ENCODE measurements at regions not wholly inside any gene's neighbourhood (a gene's known extent, or its start where the extent isn't known, plus 50 kb on each side); places are given as distances from the start of the nearest gene placed in this dataset.

DNA sequence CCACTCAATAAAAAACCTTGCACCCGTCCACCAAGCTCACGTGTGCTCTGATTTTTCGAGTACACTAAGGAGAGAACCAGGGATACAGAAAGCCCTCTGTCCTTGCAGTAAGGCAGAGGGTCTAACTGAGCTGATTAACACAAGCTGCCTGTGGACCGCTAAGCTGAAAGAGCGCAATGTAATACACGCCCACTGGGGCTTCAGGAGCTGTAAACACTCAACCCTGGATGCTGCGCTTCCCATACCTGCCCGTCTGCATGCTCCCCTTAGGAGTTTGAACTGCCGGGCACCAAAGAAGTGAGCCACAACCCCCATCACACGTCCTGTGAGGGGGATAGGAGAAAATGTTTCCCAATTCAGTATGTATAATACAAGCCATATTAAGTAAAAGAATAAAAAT is 664.8 kb downstream of the PCDH18 start:
- H3K36me3 ChIP-seq = no peaks in the 10 kb centered on the region
- no peak overlapping the region for H3K27ac ChIP-seq
- 79 to 85% methylated on average over 10 of the region's 10 CpGs for WGBS, 2 donors
- no peaks in the 10 kb centered on the region for H3K27me3 ChIP-seq
- no peak for DNase-seq
- intact Hi-C loops (cut with DNase I) = no loop called here
- no peak overlapping the region for H3K4me3 ChIP-seq
- TF ChIP-seq, protein P1, sequence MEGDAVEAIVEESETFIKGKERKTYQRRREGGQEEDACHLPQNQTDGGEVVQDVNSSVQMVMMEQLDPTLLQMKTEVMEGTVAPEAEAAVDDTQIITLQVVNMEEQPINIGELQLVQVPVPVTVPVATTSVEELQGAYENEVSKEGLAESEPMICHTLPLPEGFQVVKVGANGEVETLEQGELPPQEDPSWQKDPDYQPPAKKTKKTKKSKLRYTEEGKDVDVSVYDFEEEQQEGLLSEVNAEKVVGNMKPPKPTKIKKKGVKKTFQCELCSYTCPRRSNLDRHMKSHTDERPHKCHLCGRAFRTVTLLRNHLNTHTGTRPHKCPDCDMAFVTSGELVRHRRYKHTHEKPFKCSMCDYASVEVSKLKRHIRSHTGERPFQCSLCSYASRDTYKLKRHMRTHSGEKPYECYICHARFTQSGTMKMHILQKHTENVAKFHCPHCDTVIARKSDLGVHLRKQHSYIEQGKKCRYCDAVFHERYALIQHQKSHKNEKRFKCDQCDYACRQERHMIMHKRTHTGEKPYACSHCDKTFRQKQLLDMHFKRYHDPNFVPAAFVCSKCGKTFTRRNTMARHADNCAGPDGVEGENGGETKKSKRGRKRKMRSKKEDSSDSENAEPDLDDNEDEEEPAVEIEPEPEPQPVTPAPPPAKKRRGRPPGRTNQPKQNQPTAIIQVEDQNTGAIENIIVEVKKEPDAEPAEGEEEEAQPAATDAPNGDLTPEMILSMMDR (IDR thresholded peaks at IDR 0.05) = no peak
- no peak for TF ChIP-seq EP300 (IDR thresholded peaks at IDR 0.05)
- no peak for TF ChIP-seq POLR2A (IDR thresholded peaks at IDR 0.05)
- TF ChIP-seq POLR2AphosphoS5 (IDR thresholded peaks at IDR 0.05) = no peak
- no peaks in the 10 kb centered on the region for H3K9me3 ChIP-seq
- H3K4me1 ChIP-seq = peaks cover 0 to 12% (median 0%) of the 10 kb centered on the region in 4 donors

- TF ChIP-seq POLR2AphosphoS5 (IDR thresholded peaks at IDR 0.05) = no peak
- TF ChIP-seq EP300 (IDR thresholded peaks at IDR 0.05) = no peak
- no peak for TF ChIP-seq POLR2A (IDR thresholded peaks at IDR 0.05)
- TF ChIP-seq, protein P1 (IDR thresholded peaks at IDR 0.05) = no peak
- no peaks in the 10 kb centered on the region for H3K9me3 ChIP-seq
These were observed 666.8 kb downstream of the PCDH18 start for GRCh38 chr4:136865526-136865925.

DNA sequence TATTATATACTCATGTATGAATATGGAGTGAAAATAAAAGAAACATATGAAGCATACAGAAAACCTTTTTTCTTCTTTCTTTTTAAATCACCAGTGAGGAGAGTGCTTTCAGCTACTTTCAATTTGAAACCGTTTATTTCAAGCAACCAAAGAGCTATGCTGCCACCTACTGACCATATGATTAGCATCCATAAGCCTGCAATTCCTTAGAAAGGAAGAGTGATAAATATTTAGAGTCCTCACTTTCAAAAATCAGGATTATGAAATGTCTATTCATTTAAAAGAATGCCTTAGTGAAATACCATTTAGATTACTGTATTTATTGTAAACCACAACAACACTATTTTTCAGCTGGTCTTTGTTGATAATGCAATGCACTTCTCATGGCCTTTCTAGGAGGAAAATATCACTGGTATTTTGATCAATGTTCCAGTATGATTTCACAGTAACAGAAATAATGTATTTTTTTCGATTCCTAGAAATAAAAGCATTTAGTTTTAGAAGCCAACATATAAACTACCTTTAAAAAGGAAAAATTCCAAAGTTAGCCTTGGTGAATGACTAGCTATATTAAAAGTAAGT is 667.6 kb downstream of the PCDH18 start:
- DNase-seq = no peak
- Histone ChIP-seq H3K27ac (no peak overlapping the region), H3K36me3 (no peaks in the 10 kb centered on the region), H3K27me3 (no peaks in the 10 kb centered on the region), H3K4me1 (peaks cover 0 to 12% (median 0%) of the 10 kb centered on the region in 4 donors), H3K4me3 (no peak overlapping the region), H3K9me3 (no peaks in the 10 kb centered on the region)
- intact Hi-C loops (cut with DNase I) = no loop called here
- 1 to 3% methylated on average over 2 of the region's 2 CpGs for WGBS, 2 donors
- TF ChIP-seq POLR2AphosphoS5 (IDR thresholded peaks at IDR 0.05) (no peak), EP300 (IDR thresholded peaks at IDR 0.05) (no peak), POLR2A (IDR thresholded peaks at IDR 0.05) (no peak)
- TF ChIP-seq, protein P1 (IDR thresholded peaks at IDR 0.05) = peak; percentile 22 to 66 (median 51)

More at GRCh38 chr4:136865526-136865925, 666.8 kb downstream of the PCDH18 start:
- Histone ChIP-seq H3K27ac (no peak overlapping the region), H3K4me3 (no peak overlapping the region), H3K36me3 (no peaks in the 10 kb centered on the region), H3K4me1 (peaks cover 0 to 12% (median 0%) of the 10 kb centered on the region in 4 donors), H3K27me3 (no peaks in the 10 kb centered on the region)
- intact Hi-C loops (cut with DNase I) = no loop called here
- WGBS, 2 donors = 69 to 79% methylated on average over 2 of the region's 2 CpGs
- DNase-seq = no peak

- Histone ChIP-seq H3K36me3 (no peaks in the 10 kb centered on the region), H3K4me1 (peaks cover 0 to 12% (median 0%) of the 10 kb centered on the region in 4 donors), H3K4me3 (no peak overlapping the region), H3K27ac (no peak overlapping the region), H3K27me3 (no peaks in the 10 kb centered on the region), H3K9me3 (no peaks in the 10 kb centered on the region)
- TF ChIP-seq POLR2AphosphoS5 (IDR thresholded peaks at IDR 0.05) (no peak), EP300 (IDR thresholded peaks at IDR 0.05) (no peak), POLR2A (IDR thresholded peaks at IDR 0.05) (no peak)
- TF ChIP-seq, protein P1 (IDR thresholded peaks at IDR 0.05) = no peak
- WGBS, 2 donors = 5 to 23% methylated on average over 1 of the region's 1 CpG
- intact Hi-C loops (cut with DNase I) = no loop called here
- DNase-seq = no peak
These were observed 668.5 kb downstream of the PCDH18 start for GRCh38 chr4:136863756-136864155.

GRCh38 chr4:136862653-136863052 is 669.6 kb downstream of the PCDH18 start:
- 70 to 83% methylated on average over 3 of the region's 3 CpGs for WGBS, 2 donors
- DNase-seq = no peak
- intact Hi-C loops (cut with DNase I) = no loop called here
- no peak for TF ChIP-seq EP300 (IDR thresholded peaks at IDR 0.05)
- TF ChIP-seq POLR2A (IDR thresholded peaks at IDR 0.05) = no peak
- no peak for TF ChIP-seq POLR2AphosphoS5 (IDR thresholded peaks at IDR 0.05)
- H3K4me3 ChIP-seq = no peak overlapping the region
- no peaks in the 10 kb centered on the region for H3K9me3 ChIP-seq
- H3K4me1 ChIP-seq = peaks cover 0 to 12% (median 0%) of the 10 kb centered on the region in 4 donors
- no peak overlapping the region for H3K27ac ChIP-seq
- H3K27me3 ChIP-seq = no peaks in the 10 kb centered on the region
- H3K36me3 ChIP-seq = no peaks in the 10 kb centered on the region
